HCT116 (cell line): ENCODE measurements at regions not wholly inside any gene's neighbourhood (a gene's known extent, or its start where the extent isn't known, plus 50 kb on each side); places are given as distances from the start of the nearest gene placed in this dataset.

Experiments
- ATAC-seq: fragments of 200-7000 bp; cut with Tn5 transposase; 2 replicates; pipeline ENCODE4 v1.9.1; 2020; ENCODE audit warnings: mild to moderate bottlenecking, moderate library complexity
- BruUV-seq: library from RNA; stranded (reverse); fragments of 400-500 nt; replicated peaks from 2 replicates; lab custom pipeline; 2021; lab: Mats Ljungman, UMichigan
- CTCF ChIA-PET: fragments of 300-600 bp; sonication (Branson Sonifier 250); formaldehyde crosslinking; loops from one replicate; lab custom pipeline; 2021; ENCODE audit warnings: antibody characterized with exemption; lab: Charles Lee
- POLR2A ChIA-PET: fragments of 300-600, 350-600 bp; sonication (Branson Sonifier 250); formaldehyde crosslinking; loops from one replicate; lab custom pipeline; 2021; ENCODE audit warnings: antibody characterized with exemption; lab: Charles Lee
- RAD21 ChIA-PET, 2 experiments: fragments of 300-600 bp; sonication (Branson Sonifier 250); formaldehyde crosslinking; loops; one replicate each; lab custom pipeline; 2023; ENCODE audit warnings: low total read pairs in 2 of 2; ENCODE audit not compliant: uncharacterized antibody in 2 of 2, unreplicated experiment in 2 of 2, low non-redundant PET in 1 of 2; lab: Charles Lee
- DNase-seq: peaks from one replicate; pipeline ENCODE4 v3.0.0-alpha.2; 2010; ENCODE audit warnings: low read depth, low spot score
- H2AFZ ChIP-seq: fragments of 200-600 bp; shearing (Covaris generic), sonication (generic); 2 replicates; pipeline ENCODE4 v1.6.1; 2017; ENCODE audit warnings: low read depth, mixed run types, mixed read lengths, antibody characterized with exemption, low read length; ENCODE audit not compliant: poor library complexity, severe bottlenecking
- H3K27ac ChIP-seq: 2 replicates; pipeline ENCODE4 v1.5.1; 2012; ENCODE audit warnings: low read depth, low read length
- H3K27me3 ChIP-seq: fragments of 200-600 bp; sonication (generic); 2 replicates; pipeline ENCODE4 v1.6.1; 2016; ENCODE audit warnings: mixed run types, low read length, mixed read lengths; ENCODE audit not compliant: insufficient read depth
- H3K36me3 ChIP-seq, 2 experiments: fragments of 200-500 bp in 1 of 2; fragments of 200-600 bp in 1 of 2; sonication (Bioruptor generic) in 1 of 2; sonication (generic) in 1 of 2; 2 replicates each; pipeline versions ENCODE4 v1.5.1 to v1.6.1; 2014 to 2016; ENCODE audit warnings: low read length in 2 of 2, inconsistent platforms in 1 of 2, mixed read lengths in 1 of 2, mixed run types in 1 of 2; ENCODE audit not compliant: insufficient read depth in 2 of 2, control insufficient read depth in 1 of 2
- H3K4me1 ChIP-seq, 2 experiments: fragments of 200-600 bp in 1 of 2; sonication (generic) in 1 of 2; 2 replicates each; pipeline versions ENCODE4 v1.5.1 to v1.6.1; 2012 to 2017; ENCODE audit warnings: low read length in 2 of 2, inconsistent platforms in 1 of 2, mild to moderate bottlenecking in 1 of 2, mixed read lengths in 1 of 2, mixed run types in 1 of 2, moderate library complexity in 1 of 2; ENCODE audit not compliant: insufficient read depth in 2 of 2, control insufficient read depth in 1 of 2
- H3K4me2 ChIP-seq: fragments of 200-600 bp; sonication (generic); 2 replicates; pipeline ENCODE4 v1.6.1; 2017; ENCODE audit warnings: mixed run types, low read length, mixed read lengths
- H3K4me3 ChIP-seq, 2 experiments: fragments of 200-600 bp in 1 of 2; sonication (generic) in 1 of 2; replicated peaks in 1 of 2; 2 replicates each; pipeline ENCODE4 v1.5.1; 2011 to 2016; ENCODE audit warnings: low read length in 2 of 2, control low read depth in 1 of 2, low read depth in 1 of 2, mild to moderate bottlenecking in 1 of 2, mixed read lengths in 1 of 2, mixed run types in 1 of 2
- H3K79me2 ChIP-seq: fragments of 200-600 bp; sonication (generic); 2 replicates; pipeline ENCODE4 v1.6.1; 2017; ENCODE audit warnings: mild to moderate bottlenecking, mixed run types, low read length, moderate library complexity, mixed read lengths; ENCODE audit not compliant: insufficient read depth
- H3K9ac ChIP-seq: fragments of 200-600 bp; sonication (generic); 2 replicates; pipeline ENCODE4 v1.6.1; 2016; ENCODE audit warnings: low read length, mixed read lengths
- H3K9me2 ChIP-seq: fragments of 200-600 bp; sonication (generic), shearing (Covaris generic); 2 replicates; pipeline ENCODE4 v1.6.1; 2017; ENCODE audit warnings: mixed run types, mild to moderate bottlenecking, moderate library complexity; ENCODE audit not compliant: insufficient read depth
- H3K9me3 ChIP-seq, 2 experiments: fragments of 200-500 bp in 1 of 2; fragments of 200-600 bp in 1 of 2; sonication (Bioruptor generic) in 1 of 2; sonication (generic) in 1 of 2; 2 replicates each; pipeline ENCODE4 v1.6.1; 2014 to 2017; ENCODE audit warnings: low read length in 2 of 2, mixed read lengths in 2 of 2, inconsistent platforms in 1 of 2, low read depth in 1 of 2, mild to moderate bottlenecking in 1 of 2, mixed run types in 1 of 2, moderate library complexity in 1 of 2; ENCODE audit not compliant: control insufficient read depth in 1 of 2, insufficient read depth in 1 of 2
- H4K20me1 ChIP-seq: fragments of 200-600 bp; sonication (generic), shearing (Covaris generic); 2 replicates; pipeline ENCODE4 v1.6.1; 2017; ENCODE audit warnings: mixed run types, mild to moderate bottlenecking, moderate library complexity; ENCODE audit not compliant: insufficient read depth
- ATF3 ChIP-seq: IDR thresholded peaks from 2 replicates; pipeline ENCODE4 v1.6.1; 2012
- EZH2phosphoT487 ChIP-seq: fragments of 200-600 bp; IDR thresholded peaks from 2 replicates; pipeline ENCODE4 v1.6.1; 2018; ENCODE audit warnings: antibody characterized with exemption, borderline replicate concordance
- POLR2AphosphoS5 ChIP-seq: IDR thresholded peaks from 2 replicates; pipeline ENCODE4 v1.6.1; 2011; ENCODE audit warnings: mild to moderate bottlenecking, low read depth, low read length, moderate library complexity
- intact Hi-C: fragments of 100-400 bp; cut with micrococcal nuclease; formaldehyde crosslinking; loops from 2 replicates; pipeline ENCODE4 v1.10.0; 2022

- ATAC-seq (no peak), DNase-seq (no peak)
- no peaks in the 10 kb centered on the region for H3K27me3 ChIP-seq
- CTCF ChIA-PET: no interaction called here
- H3K36me3 ChIP-seq: no peaks in the 10 kb centered on the region
- TF ChIP-seq ATF3: no peak
- H3K4me1 ChIP-seq: no peaks in the 10 kb centered on the region
- H3K9me2 ChIP-seq: no peaks in the 10 kb centered on the region
- RAD21 ChIA-PET: no interaction called here
- no peak overlapping the region for H3K4me3 ChIP-seq
- POLR2A ChIA-PET: no interaction called here
- no TSS peak for BruUV-seq
- H3K9me3 ChIP-seq: peaks cover 23 to 24% of the 10 kb centered on the region in 2 experiments; a peak in 2 of 4 replicates
- H4K20me1 ChIP-seq: no peaks in the 10 kb centered on the region
- H3K79me2 ChIP-seq: no peaks in the 10 kb centered on the region
- H3K4me2 ChIP-seq: no peak overlapping the region
- intact Hi-C loops: no loop called here
- no peak overlapping the region for H3K27ac ChIP-seq
- no peak overlapping the region for H3K9ac ChIP-seq
- H2AFZ ChIP-seq: no peak overlapping the region
Observed at GRCh38 chr21:16751695-16752474, 761.0 kb upstream of the CXADR start.

GRCh38 chr21:16752475-16752857 is 760.4 kb upstream of the CXADR start:
- TF ChIP-seq EZH2phosphoT487 (no peak), POLR2AphosphoS5 (no peak)
- H2AFZ ChIP-seq: no peak overlapping the region
- no peaks in the 10 kb centered on the region for H3K9me2 ChIP-seq
- RAD21 ChIA-PET: no interaction called here
- no peak overlapping the region for H3K4me3 ChIP-seq
- intact Hi-C loops: no loop called here
- no peak overlapping the region for H3K4me2 ChIP-seq
- no peaks in the 10 kb centered on the region for H3K79me2 ChIP-seq
- CTCF ChIA-PET: no interaction called here
- no peak for ATAC-seq
- H3K27me3 ChIP-seq: no peaks in the 10 kb centered on the region
- no peak overlapping the region for H3K9ac ChIP-seq
- POLR2A ChIA-PET: no interaction called here
- DNase-seq: no peak
- H3K9me3 ChIP-seq: peaks cover 22 to 24% of the 10 kb centered on the region in 2 experiments; a peak in 2 of 4 replicates
- H3K27ac ChIP-seq: no peak overlapping the region
- H3K36me3 ChIP-seq: no peaks in the 10 kb centered on the region
- H3K4me1 ChIP-seq: no peaks in the 10 kb centered on the region
- BruUV-seq: no TSS peak
- H4K20me1 ChIP-seq: no peaks in the 10 kb centered on the region
